Common myeloid progenitor, CD34-positive (primary cell): ENCODE measurements at regions not wholly inside any gene's neighbourhood (a gene's known extent, or its start where the extent isn't known, plus 50 kb on each side); places are given as distances from the start of the nearest gene placed in this dataset.

ENCODE experiments used
- CTCF ChIA-PET: fragments of 350-600 bp; sonication (Branson Sonifier 250); formaldehyde crosslinking; loops from one replicate; lab custom pipeline; 2021; ENCODE audit warnings: antibody characterized with exemption; lab: Charles Lee
- POLR2A ChIA-PET: fragments of 350-600 bp; sonication (Branson Sonifier 250); formaldehyde crosslinking; loops from one replicate; lab custom pipeline; 2021; ENCODE audit warnings: antibody characterized with exemption; lab: Charles Lee
- DNase-seq, 3 donors: peaks; one replicate each; pipeline versions ENCODE4 v3.0.0 to v3.0.0-alpha.2; 2013
- H3K27ac ChIP-seq, 2 experiments: 1 replicate in 1 of 2; 2 replicates in 1 of 2; pipeline ENCODE4 v1.7.0; 2013; ENCODE audit warnings: inconsistent platforms in 2 of 2, low read length in 2 of 2, mild to moderate bottlenecking in 2 of 2, low read depth in 1 of 2, moderate library complexity in 1 of 2; ENCODE audit not compliant: severe bottlenecking in 2 of 2, insufficient read depth in 1 of 2, poor library complexity in 1 of 2
- H3K27me3 ChIP-seq, 5 experiments: replicated peaks in 2 of 5; 1 replicate in 3 of 5; 2 replicates in 2 of 5; pipeline versions ENCODE4 v1.6.1 to v1.7.0; 2013; ENCODE audit warnings: low read length in 4 of 5, mild to moderate bottlenecking in 2 of 5, moderate library complexity in 2 of 5, inconsistent platforms in 1 of 5; ENCODE audit not compliant: insufficient read depth in 5 of 5, control insufficient read depth in 4 of 5
- H3K36me3 ChIP-seq, 4 experiments: 1 replicate in 2 of 4; 2 replicates in 2 of 4; pipeline versions ENCODE4 v1.6.1 to v1.7.0; 2013; ENCODE audit warnings: low read length in 3 of 4, control low read depth in 1 of 4, mild to moderate bottlenecking in 1 of 4; ENCODE audit not compliant: control insufficient read depth in 4 of 4, insufficient read depth in 4 of 4
- H3K4me1 ChIP-seq, 4 experiments: 1 replicate in 3 of 4; 2 replicates in 1 of 4; pipeline versions ENCODE4 v1.6.1 to v1.7.1; 2013; ENCODE audit warnings: low read length in 3 of 4, mild to moderate bottlenecking in 3 of 4, control low read depth in 1 of 4, inconsistent platforms in 1 of 4, moderate library complexity in 1 of 4; ENCODE audit not compliant: control insufficient read depth in 4 of 4, insufficient read depth in 4 of 4; ENCODE audit errors: control extremely low read depth in 1 of 4
- H3K4me3 ChIP-seq, 7 experiments: 1 replicate in 4 of 7; 2 replicates in 3 of 7; pipeline versions ENCODE4 v1.5.1 to v1.7.0; 2013; ENCODE audit warnings: mild to moderate bottlenecking in 7 of 7, low read length in 6 of 7, moderate library complexity in 6 of 7, inconsistent platforms in 2 of 7, low read depth in 2 of 7, control low read depth in 1 of 7; ENCODE audit not compliant: insufficient read depth in 4 of 7, control insufficient read depth in 1 of 7; ENCODE audit errors: extremely low read depth in 1 of 7
- H3K9me3 ChIP-seq, 5 experiments: 1 replicate in 4 of 5; 2 replicates in 1 of 5; pipeline versions ENCODE4 v1.6.1 to v1.7.1; 2013; ENCODE audit warnings: low read length in 4 of 5, mild to moderate bottlenecking in 2 of 5, inconsistent platforms in 1 of 5, low read depth in 1 of 5, moderate library complexity in 1 of 5; ENCODE audit not compliant: control insufficient read depth in 4 of 5, insufficient read depth in 2 of 5; ENCODE audit errors: control extremely low read depth in 1 of 5
- WGBS: methylation state at CpG from one replicate; pipeline ENCODE4 v1.1.5; 2013; ENCODE audit not compliant: insufficient coverage; 5-methylcytosine and 5-hydroxymethylcytosine counted together

DNA sequence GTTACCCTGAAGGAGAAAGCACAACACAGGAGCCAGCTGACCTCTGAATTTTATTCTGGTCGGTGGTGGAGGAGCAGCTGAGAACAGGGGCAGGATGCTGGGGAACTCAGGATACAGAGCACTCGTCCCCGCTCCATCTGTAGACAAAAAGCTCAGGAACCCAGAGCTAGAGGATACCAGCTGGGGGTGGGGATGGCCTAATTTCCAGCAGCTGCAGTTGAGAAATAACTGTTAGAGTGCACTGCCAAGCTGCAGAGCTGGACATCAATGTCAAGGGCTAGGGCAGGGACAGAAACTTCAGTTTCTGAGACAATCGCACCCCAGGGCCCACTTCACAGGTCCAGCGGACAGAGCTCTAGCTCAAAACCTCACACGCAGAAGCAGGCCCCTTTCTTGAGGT, 122.1 kb upstream of the GUCY1A1 start:
- 89% methylated on average over 6 of the region's 6 CpGs for WGBS

DNA sequence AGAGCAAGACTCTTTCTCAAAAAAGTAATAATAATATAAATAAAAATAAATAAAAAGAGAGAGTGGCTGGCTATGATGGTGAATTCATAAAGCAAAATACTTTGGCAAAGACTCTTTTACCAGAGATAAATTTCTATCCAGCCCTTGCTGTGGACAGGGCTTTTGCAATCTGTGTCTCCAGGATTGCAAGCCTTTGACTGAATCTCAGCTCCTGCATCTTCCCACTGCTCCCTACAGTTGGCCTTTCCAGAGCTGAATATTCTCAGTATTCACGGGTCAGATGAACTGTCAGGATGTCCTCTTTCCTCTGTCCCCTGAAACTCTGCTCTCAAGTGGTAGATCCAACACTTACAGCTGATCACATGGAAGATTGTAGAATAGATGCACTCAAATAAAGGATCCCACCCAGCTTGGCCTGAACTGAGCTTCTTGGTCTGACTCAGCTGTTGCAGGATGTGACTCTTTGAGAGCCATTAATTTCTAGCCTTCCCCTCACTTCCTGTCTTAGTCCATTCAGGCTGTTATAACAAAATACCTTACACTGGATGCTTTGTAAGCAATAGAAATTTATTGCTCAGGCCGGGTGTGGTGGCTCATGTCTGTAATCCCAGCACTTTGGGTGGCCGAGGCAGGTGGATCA, 123.4 kb upstream of the GUCY1A1 start:
- ChIA-PET CTCF (interaction anchor here (0.7 kb wide), 2 partner anchors 98 to 244 kb away, joined by 3 read pairs; no protein-coding TSS in a partner anchor), POLR2A (no interaction called here)
- no peaks in the 10 kb centered on the region for H3K36me3 ChIP-seq
- peaks cover 0 to 27% (median 15%) of the 10 kb centered on the region in 4 experiments for H3K4me1 ChIP-seq
- no peaks in the 10 kb centered on the region for H3K27me3 ChIP-seq
- peak; percentile 27 to 81 (median 73) for DNase-seq
- no peak overlapping the region for H3K27ac ChIP-seq
- peaks cover 0 to 6% (median 0%) of the 10 kb centered on the region in 5 experiments for H3K9me3 ChIP-seq
- no peak overlapping the region for H3K4me3 ChIP-seq
- 0% methylated on average over 1 of the region's 3 CpGs for WGBS

More for the DNA sequence above, 122.1 kb upstream of the GUCY1A1 start:
- POLR2A ChIA-PET, result interaction anchor here (0.6 kb wide), 1 partner anchor 17 kb away, joined by 3 read pairs; no protein-coding TSS in a partner anchor
- Histone ChIP-seq H3K4me1 (peaks cover 0 to 27% (median 16%) of the 10 kb centered on the region in 4 experiments), H3K4me3 (no peak overlapping the region), H3K27me3 (no peaks in the 10 kb centered on the region), H3K27ac (peak overlapping the region in 1 of 2 experiments; percentile 21), H3K9me3 (peaks cover 0 to 6% (median 0%) of the 10 kb centered on the region in 5 experiments), H3K36me3 (no peaks in the 10 kb centered on the region)
- DNase-seq, result no peak
- CTCF ChIA-PET, result interaction anchor here (1.0 to 1.8 kb wide), 3 partner anchors 9 to 85 kb away, joined by 3 to 9 read pairs (median 5); no protein-coding TSS in a partner anchor

DNA sequence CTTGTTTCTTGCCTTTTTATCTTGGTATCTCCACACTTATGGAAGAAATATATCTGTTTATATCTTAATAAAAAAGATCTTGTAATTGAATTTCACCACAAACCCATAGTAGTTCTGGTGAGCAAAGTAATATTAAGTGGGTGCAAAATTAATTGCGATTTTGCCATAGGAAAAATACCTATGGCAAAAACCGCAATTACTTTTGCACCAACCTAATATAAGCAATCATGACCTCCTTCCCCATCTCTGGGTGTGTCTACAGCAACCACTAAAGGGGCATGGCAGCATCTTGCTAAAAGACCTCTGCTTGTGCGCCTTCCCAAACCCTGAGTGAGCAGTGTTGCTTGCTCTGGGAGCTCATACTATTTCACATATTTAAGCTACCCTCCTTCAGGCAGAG, 124.2 kb upstream of the GUCY1A1 start:
- Histone ChIP-seq H3K4me3 (no peak overlapping the region), H3K27me3 (no peaks in the 10 kb centered on the region), H3K27ac (no peak overlapping the region), H3K4me1 (peaks cover 0 to 24% (median 14%) of the 10 kb centered on the region in 4 experiments), H3K36me3 (no peaks in the 10 kb centered on the region), H3K9me3 (peaks cover 0 to 6% (median 0%) of the 10 kb centered on the region in 5 experiments)
- 100% methylated on average over 1 of the region's 3 CpGs for WGBS
- ChIA-PET CTCF (interaction anchor here (0.7 kb wide), 1 partner anchor 245 kb away, joined by 3 read pairs; no protein-coding TSS in a partner anchor), POLR2A (no interaction called here)
- DNase-seq, result no peak

DNA sequence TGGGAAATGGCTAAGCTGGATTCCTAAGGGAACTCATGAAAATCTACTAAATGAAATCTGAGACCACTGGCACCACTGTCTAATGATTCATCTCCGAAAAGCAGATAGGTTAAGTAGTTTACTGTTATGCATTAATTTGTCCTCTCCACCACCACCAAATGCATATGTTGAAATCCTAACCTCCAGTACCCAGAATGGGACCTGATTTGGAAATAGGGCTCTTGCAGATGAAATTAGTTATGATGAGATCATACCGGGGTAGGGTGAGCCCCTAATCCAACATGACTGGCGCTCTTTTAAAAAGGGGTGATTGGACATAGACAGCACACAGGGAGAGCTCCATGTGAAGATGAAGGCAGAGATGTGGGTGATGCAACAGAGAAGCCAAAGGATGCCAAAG, 124.9 kb upstream of the GUCY1A1 start:
- H3K4me1 ChIP-seq, result peaks cover 0 to 24% (median 14%) of the 10 kb centered on the region in 4 experiments
- 94% methylated on average over 2 of the region's 3 CpGs for WGBS
- DNase-seq, result no peak
- no peak overlapping the region for H3K4me3 ChIP-seq
- no peak overlapping the region for H3K27ac ChIP-seq
- H3K9me3 ChIP-seq, result peaks cover 0 to 6% (median 0%) of the 10 kb centered on the region in 5 experiments
- no peaks in the 10 kb centered on the region for H3K36me3 ChIP-seq
- ChIA-PET CTCF (interaction anchor here (0.9 kb wide), 1 partner anchor 241 kb away, joined by 3 read pairs; no protein-coding TSS in a partner anchor), POLR2A (no interaction called here)
- no peaks in the 10 kb centered on the region for H3K27me3 ChIP-seq

DNA sequence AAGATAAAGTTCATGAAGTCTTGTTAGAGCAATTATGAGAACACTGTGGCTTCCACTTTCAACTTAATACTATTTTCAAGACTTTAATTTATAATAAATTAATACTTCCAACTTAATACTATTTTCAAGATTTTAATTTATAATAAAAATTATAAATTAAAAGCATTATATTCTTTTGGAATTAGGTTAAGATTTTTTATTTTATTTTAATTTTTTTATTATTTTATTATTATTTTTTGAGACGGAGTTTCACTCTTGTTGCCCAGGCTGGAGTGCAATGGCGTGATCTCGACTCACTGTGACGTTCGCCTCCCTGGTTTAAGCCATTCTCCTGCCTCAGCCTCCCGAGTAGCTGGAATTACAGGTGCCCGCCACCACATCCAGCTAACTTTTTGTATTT, 126.0 kb upstream of the GUCY1A1 start:
- 95% methylated on average over 4 of the region's 7 CpGs for WGBS
- Histone ChIP-seq H3K36me3 (no peaks in the 10 kb centered on the region), H3K4me1 (peaks cover 0 to 19% (median 14%) of the 10 kb centered on the region in 4 experiments), H3K9me3 (peaks cover 0 to 6% (median 0%) of the 10 kb centered on the region in 5 experiments), H3K4me3 (no peak overlapping the region), H3K27ac (no peak overlapping the region), H3K27me3 (no peaks in the 10 kb centered on the region)
- CTCF ChIA-PET, result interaction anchor here (0.6 to 2.5 kb wide), 3 partner anchors 10 to 920 kb away, joined by 4 to 5 read pairs (median 5); no protein-coding TSS in a partner anchor
- DNase-seq, result no peak
- POLR2A ChIA-PET, result interaction anchor here (0.7 kb wide), 1 partner anchor 101 kb away, joined by 3 read pairs; no protein-coding TSS in a partner anchor

DNA sequence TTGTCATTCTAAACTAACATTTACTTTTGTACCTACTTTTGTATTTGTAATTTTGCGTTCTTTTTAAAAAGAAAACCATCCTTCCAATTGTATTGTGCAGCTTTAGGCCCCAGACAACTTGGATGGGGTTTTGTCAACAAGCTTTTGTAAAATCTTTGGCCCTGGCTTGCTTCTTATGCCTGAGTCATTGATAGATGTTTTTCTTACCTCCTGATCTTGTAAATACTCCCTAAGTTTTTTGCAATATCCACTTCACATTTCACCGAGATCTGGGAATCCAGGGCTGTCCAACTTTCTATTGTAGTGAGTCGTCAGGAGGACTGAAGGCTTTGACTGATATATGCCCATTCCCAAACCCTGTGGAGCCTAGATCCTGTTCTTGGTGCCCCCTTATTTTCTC, 126.9 kb upstream of the GUCY1A1 start:
- peaks cover 0 to 10% (median 7%) of the 10 kb centered on the region in 4 experiments for H3K4me1 ChIP-seq
- H3K36me3 ChIP-seq, result no peaks in the 10 kb centered on the region
- 100% methylated on average over 2 of the region's 3 CpGs for WGBS
- POLR2A ChIA-PET, result interaction anchor here (0.9 kb wide), 1 partner anchor 21 kb away, joined by 3 read pairs; no protein-coding TSS in a partner anchor
- peaks cover 0 to 3% (median 0%) of the 10 kb centered on the region in 5 experiments for H3K9me3 ChIP-seq
- H3K4me3 ChIP-seq, result no peak overlapping the region
- no peak overlapping the region for H3K27ac ChIP-seq
- CTCF ChIA-PET, result interaction anchor here (0.7 to 2.5 kb wide), 3 partner anchors 9 to 22 kb away, joined by 3 to 5 read pairs (median 5); no protein-coding TSS in a partner anchor
- DNase-seq, result no peak
- H3K27me3 ChIP-seq, result no peaks in the 10 kb centered on the region
